HG02763 (cell line): ENCODE measurements at regions not wholly inside any gene's neighbourhood (a gene's known extent, or its start where the extent isn't known, plus 50 kb on each side); places are given as distances from the start of the nearest gene placed in this dataset.
"Not testable (repeated sequence)": the region's sequence is repeated elsewhere in the genome, so short reads cannot be mapped to it uniquely, and the experiment has no call there.

Source experiments
- ATAC-seq: cut with Tn5 transposase; IDR thresholded peaks from one replicate; pipeline ENCODE4 v1.9.1; 2021; ENCODE audit warnings: mild to moderate bottlenecking, moderate library complexity; ENCODE audit not compliant: unreplicated experiment

DNA sequence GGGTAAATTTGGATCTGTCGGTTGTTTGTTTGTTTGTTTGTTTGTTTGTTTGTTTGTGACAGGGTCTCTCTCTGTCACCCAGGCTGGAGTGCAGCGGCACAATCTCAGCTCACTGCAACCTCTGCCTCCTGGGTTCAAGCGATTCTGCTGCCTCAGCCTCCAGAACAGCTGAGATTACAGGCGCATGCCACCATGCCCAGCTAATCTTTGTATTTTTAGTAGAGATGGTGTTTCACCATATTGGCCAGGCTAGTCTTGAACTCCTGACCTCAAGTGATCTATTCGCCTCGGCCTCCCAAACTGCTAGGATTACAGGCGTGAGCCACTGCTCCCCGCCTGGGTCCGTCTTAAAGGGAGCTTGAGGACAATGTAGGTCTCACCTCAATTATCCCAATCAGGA lies 95.3 kb upstream of the NAA20 start:
- not testable (repeated sequence) for ATAC-seq

GRCh38 chr20:19922716-19923115 lies 94.4 kb upstream of the NAA20 start:
- no peak for ATAC-seq

GRCh38 chr20:19923762-19924161 lies 93.4 kb upstream of the NAA20 start:
- ATAC-seq: no peak

DNA sequence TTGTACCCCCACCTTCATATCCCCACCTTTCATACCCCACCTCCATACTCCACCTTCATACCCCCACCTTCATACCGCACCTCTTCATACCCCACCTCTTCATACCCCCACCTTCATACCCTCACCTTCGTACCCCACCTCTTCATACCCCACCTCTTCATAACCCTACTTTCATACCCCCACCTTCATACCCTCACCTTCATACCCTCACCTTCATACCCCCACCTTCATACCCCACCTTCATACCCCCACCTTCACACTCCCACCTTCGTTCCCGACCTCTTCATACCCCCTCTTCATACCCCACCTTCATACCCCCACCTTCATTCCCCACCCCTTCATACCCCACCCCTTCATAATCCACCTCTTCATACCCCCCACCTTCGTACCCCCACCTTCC lies 92.9 kb upstream of the NAA20 start:
- ATAC-seq: no peak

GRCh38 chr20:19926591-19926990 lies 90.6 kb upstream of the NAA20 start:
- ATAC-seq: no peak

- no peak for ATAC-seq
These were observed 88.7 kb upstream of the NAA20 start for GRCh38 chr20:19928328-19929011.

DNA sequence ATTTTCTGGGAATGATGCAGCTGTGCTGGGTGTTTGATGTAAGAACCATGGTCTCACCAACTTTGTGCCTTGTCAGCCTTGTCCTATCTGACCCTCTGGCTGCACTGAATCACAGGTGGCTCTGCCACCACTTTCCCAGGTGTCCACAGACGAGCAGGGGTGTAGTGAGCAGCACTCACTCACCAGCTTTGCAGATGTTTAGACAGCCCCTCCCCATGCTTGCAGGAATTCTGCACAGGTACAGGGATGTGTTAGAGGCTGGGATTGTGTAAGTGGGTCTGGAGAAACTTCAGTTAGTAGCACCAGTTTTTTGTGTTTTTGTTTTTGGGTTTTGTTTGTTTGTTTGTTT lies 88.2 kb upstream of the NAA20 start:
- no peak for ATAC-seq

GRCh38 chr20:19929481-19930145 lies 87.5 kb upstream of the NAA20 start:
- no peak for ATAC-seq

GRCh38 chr20:19930426-19930825 lies 86.7 kb upstream of the NAA20 start:
- no peak for ATAC-seq

DNA sequence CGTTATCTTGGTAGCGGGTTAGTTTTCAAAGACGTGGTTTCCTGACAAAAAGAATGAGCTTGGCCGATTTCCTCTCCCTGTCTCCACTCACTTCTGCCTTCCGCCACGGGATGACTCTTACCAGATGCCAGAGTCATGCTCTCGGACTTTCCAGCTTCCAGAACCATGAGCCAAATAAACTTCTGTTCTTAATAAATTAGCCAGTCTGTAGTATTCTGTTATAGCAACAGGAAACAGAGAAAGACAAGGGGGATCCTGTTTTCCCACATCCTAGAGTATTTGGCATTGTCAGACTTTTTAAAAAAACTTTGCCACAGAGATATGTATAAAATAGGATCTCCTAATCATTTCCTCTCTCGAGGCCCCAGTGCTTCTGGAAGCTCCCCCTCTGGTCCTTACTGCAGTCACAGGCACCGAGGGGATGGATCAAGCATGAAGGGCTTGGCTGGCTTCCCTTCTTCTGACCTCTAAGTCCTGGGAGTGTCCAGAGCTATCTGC lies 84.9 kb upstream of the NAA20 start:
- ATAC-seq: no peak

- ATAC-seq: no peak
These were observed 82.2 kb upstream of the NAA20 start for GRCh38 chr20:19934792-19935491.

GRCh38 chr20:19935842-19936241 lies 81.3 kb upstream of the NAA20 start:
- ATAC-seq: no peak

- ATAC-seq: no peak
These were observed 80.5 kb upstream of the NAA20 start for GRCh38 chr20:19936466-19937200.

DNA sequence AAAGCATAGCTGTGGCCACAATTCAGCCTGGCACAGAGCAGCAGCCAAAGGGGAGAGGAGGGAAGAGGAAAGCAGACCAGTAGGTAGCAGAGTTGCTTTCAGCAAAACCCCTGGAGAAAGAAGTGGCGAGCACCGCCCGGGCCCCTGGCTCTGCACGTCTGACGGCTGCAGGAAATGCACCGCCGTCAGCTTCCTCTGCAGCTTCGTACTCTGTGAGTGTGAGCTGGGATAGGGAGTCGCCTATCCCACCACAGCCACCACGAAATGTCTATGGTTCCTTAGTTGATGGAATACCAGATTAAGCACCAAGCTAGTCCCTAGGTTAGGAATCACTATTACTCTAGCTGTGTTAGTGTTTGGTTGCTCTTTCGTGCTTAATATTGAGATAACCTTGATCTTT lies 79.9 kb upstream of the NAA20 start:
- ATAC-seq: peak; percentile 13

DNA sequence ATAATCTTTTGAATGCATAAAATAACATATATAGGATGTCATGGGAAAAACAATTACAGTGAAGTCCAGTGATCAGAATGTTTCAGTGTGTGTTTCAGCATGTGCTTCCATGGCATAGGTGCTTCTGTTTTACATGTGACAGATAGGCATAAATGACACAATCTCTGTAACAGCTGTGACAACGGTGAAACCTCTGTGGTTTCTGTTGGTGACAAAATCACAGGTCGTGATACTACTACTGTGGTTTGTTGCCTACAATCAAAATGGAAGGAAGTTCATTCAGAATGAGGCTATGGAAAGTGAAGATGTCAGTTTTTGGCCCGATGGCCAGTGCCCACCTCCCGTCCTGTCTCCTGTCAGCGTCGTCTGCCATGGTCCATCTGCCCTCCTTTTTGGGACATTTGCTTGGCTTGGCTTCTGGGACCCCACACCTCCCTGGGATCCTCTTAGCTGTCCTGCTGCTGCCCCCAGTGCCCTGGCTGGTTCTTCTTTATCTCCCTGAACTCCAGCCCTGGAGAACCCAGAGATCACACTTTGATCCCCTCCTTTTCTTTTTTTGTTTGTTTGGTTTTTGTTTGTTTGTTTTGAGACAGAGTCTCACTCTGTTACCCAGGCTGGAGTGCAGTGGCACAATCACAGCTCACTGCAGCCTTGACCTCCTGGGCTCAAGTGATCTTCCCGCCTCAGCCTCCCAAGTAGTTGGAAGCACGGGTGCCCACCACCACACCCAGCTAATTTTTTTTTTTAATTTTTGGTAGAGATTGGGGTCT lies 79.3 kb upstream of the NAA20 start:
- ATAC-seq: peak; percentile 75

DNA sequence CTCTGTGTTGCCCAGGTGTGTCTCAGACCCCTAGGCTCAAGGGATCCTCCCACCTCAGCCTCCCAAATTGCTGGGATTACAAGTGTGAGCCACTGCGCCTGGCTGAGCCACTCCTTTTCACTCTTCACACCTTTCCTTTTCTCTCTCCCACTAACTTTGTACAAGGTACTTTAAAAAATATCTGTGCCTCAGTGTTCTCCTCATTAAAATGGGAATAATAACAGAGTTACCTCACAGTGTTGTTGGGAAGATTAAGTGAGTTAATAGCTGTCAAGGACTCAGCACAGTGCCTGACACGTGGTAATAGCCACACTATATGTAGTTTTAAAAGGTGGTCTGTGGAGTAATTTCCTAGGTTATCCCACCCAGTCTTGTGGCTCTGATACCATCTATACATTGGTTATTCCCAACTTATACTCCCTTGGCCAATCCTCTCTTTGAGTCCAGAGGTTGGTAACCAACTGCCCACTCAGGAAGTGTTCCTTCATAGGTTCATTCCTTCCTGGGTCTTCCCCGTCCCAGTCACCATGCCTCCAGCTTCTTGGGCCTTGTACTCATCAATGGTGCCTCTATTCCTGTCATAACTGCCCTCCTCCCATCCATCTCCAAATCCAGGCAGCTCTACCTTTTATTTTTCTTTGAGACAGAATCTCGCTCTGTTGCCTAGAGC lies 78.6 kb upstream of the NAA20 start:
- no peak for ATAC-seq

DNA sequence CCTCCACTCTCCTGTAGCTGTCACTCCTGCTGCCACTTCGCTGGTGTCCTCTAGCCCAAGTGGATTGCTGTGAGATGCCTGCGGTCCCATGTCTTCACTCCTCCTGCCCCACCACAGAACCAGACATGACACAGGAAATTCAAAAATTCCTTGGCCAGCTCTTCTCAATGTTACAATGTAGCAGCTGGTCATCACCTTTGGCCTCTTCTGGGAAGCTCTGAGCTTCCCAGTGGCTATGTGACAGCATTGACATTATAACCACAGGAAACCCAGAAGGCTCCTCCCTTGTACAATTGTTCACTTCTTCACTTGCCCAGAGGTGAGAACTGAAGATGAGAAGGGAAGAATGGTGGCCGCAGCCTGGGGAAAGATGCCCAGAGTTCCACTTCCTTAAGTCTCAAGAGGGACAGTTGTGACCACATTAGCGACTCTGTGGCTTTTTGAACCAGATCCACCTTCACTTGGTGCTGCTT lies 76.1 kb upstream of the NAA20 start:
- ATAC-seq: no peak

DNA sequence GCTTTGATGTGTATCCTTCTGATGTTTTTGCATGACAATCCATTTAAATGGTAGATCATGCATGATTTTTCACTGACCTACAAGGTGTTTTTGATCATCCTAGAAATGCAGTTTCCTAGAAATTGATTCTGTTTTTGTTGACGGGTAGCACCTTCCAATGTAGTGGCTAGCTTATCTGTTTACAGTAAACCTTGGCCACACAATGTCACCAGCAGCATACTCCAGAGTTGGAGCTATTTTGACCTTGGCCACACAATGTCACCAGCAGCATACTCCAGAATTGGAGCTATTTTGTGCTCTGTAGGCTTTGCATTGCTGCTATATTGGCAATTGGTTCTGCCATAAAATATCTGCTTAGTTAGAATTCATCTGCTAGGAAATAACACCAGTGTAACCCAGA lies 74.6 kb upstream of the NAA20 start:
- no peak for ATAC-seq

DNA sequence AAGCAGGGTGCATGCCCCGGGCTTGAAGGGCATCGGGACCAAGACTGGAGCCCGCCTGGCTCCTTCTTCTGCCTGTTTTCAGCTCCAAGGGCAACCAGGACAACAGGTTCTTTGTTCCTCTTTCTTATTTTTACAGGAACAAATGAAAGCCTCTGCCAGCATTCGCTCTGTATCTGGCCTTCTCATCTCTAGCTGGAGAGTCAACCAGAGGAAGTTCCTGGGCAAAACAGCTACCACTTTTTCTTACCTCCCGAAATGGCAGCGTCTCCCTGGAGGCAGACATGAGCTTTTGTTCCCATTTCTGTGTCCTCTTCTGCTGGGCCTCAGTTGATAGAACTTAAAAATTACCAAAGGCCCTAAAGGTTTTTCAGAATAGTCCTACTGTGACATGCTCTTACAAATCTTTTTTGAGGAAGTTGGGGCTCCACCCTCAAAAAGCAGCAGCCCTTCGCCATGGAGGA lies 74.1 kb upstream of the NAA20 start:
- no peak for ATAC-seq
